ACC112 (cell line): ENCODE measurements at regions not wholly inside any gene's neighbourhood (a gene's known extent, or its start where the extent isn't known, plus 50 kb on each side); places are given as distances from the start of the nearest gene placed in this dataset.
"Not testable (repeated sequence)": the region's sequence is repeated elsewhere in the genome, so short reads cannot be mapped to it uniquely, and the experiment has no call there.

Experiments used
- H2AFZ ChIP-seq: fragments of 200-600 bp; sonication (generic); one replicate; pipeline ENCODE4 v1.6.0; 2017; ENCODE audit warnings: antibody characterized with exemption, low read length; ENCODE audit not compliant: unreplicated experiment
- H3K27ac ChIP-seq: fragments of 200-600 bp; sonication (generic); 2 replicates; pipeline ENCODE4 v1.5.1; 2014; ENCODE audit warnings: low read depth, mild to moderate bottlenecking, antibody characterized with exemption, low read length, moderate library complexity
- H3K27me3 ChIP-seq: fragments of 200-600 bp; sonication (generic); 2 replicates; pipeline ENCODE4 v1.6.1; 2014; ENCODE audit warnings: mild to moderate bottlenecking, antibody characterized with exemption, low read length, moderate library complexity, mixed read lengths; ENCODE audit not compliant: insufficient read depth
- H3K36me3 ChIP-seq: fragments of 200-600 bp; sonication (generic); 2 replicates; pipeline ENCODE4 v1.6.1; 2016; ENCODE audit warnings: mild to moderate bottlenecking, antibody characterized with exemption, low read length, moderate library complexity, mixed read lengths; ENCODE audit not compliant: insufficient read depth
- H3K4me1 ChIP-seq: fragments of 200-600 bp; sonication (generic); one replicate; pipeline ENCODE4 v1.6.1; 2016; ENCODE audit warnings: low read length, mixed read lengths; ENCODE audit not compliant: insufficient read depth, unreplicated experiment, control insufficient read depth
- H3K4me3 ChIP-seq: fragments of 200-600 bp; sonication (generic); 2 replicates; pipeline ENCODE4 v1.5.1; 2014; ENCODE audit warnings: mild to moderate bottlenecking, low read depth, low read length
- H3K79me2 ChIP-seq: fragments of 200-600 bp; sonication (generic); one replicate; pipeline ENCODE4 v1.6.0; 2016; ENCODE audit warnings: low read length; ENCODE audit not compliant: control insufficient read depth, unreplicated experiment, insufficient read depth

- not testable (repeated sequence) for H3K27me3 ChIP-seq, H3K79me2 ChIP-seq, H3K4me3 ChIP-seq, H3K4me1 ChIP-seq, H3K36me3 ChIP-seq, H2AFZ ChIP-seq, H3K27ac ChIP-seq
These were observed 194.6 kb downstream of the TMEM121 start for GRCh38 chr14:105720852-105721601.

- not testable (repeated sequence) for H3K79me2 ChIP-seq, H3K4me3 ChIP-seq
These were observed 195.2 kb downstream of the TMEM121 start for GRCh38 chr14:105721602-105721970.

GRCh38 chr14:105721996-105722709 lies 195.8 kb downstream of the TMEM121 start:
- not testable (repeated sequence) for H3K4me1 ChIP-seq, H3K36me3 ChIP-seq, H3K27me3 ChIP-seq, H3K27ac ChIP-seq, H3K4me3 ChIP-seq, H2AFZ ChIP-seq, H3K79me2 ChIP-seq

More at GRCh38 chr14:105721602-105721970, 195.2 kb downstream of the TMEM121 start:
- H3K4me1 ChIP-seq, H3K36me3 ChIP-seq, H3K27ac ChIP-seq, H3K27me3 ChIP-seq, H2AFZ ChIP-seq: not testable (repeated sequence)

GRCh38 chr14:105723271-105723670 lies 196.9 kb downstream of the TMEM121 start:
- not testable (repeated sequence) for H3K79me2 ChIP-seq, H3K4me1 ChIP-seq, H3K36me3 ChIP-seq, H3K27me3 ChIP-seq, H2AFZ ChIP-seq, H3K4me3 ChIP-seq, H3K27ac ChIP-seq

DNA sequence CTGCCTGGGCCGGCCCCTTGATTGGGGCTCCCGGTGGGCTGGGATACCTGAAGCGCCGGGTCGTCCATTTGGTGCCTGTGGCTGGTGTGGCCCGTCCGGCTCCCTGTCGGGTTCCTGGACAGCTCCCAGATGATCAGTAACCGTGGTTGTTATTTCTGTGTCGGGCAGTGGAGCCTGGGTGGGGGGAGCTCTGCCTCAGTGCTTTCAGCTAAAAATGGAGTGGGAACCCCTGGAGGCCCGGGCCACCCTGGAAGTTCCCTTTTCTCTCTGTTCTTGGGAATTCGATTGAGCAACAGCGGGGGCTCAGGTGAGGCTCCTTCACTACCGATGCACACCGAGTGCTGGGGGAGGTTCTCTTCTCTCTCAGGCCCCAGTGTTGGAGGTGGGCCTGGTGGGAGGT lies 197.4 kb downstream of the TMEM121 start:
- H3K27ac ChIP-seq, H3K4me3 ChIP-seq, H3K4me1 ChIP-seq, H3K79me2 ChIP-seq, H3K27me3 ChIP-seq, H2AFZ ChIP-seq, H3K36me3 ChIP-seq: not testable (repeated sequence)

DNA sequence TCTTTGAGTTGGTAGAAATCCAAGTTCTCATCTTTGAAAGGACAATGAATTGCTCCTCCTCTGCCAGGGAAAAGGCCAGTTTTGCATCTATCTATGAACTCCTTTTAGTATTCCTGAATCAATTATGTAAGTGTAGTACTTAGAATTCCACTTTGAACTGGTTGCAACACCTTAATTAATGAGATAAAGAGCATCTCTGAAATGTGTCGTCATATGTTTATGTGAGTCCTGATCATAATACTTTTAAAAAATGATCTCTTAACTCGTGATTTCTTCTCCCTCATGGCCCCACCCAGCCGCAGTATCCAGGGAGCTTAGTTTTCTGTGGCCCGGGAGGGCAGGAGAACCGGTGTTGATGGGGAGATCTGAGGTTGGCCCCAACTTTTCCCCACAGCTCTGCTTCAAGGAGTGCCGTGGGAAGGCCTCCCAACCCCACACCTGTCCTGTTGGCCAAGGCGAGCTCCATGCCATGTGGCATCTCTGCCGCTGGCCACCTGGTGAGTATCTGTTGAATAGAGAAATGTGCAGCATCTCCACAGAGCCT lies 203.5 kb downstream of the TMEM121 start:
- H3K4me3 ChIP-seq, H3K27me3 ChIP-seq, H3K4me1 ChIP-seq, H2AFZ ChIP-seq, H3K36me3 ChIP-seq, H3K79me2 ChIP-seq, H3K27ac ChIP-seq: not testable (repeated sequence)

- not testable (repeated sequence) for H3K4me1 ChIP-seq, H3K79me2 ChIP-seq, H3K4me3 ChIP-seq, H3K27ac ChIP-seq, H3K36me3 ChIP-seq, H2AFZ ChIP-seq, H3K27me3 ChIP-seq
These were observed 204.3 kb downstream of the TMEM121 start for GRCh38 chr14:105730731-105731130.

DNA sequence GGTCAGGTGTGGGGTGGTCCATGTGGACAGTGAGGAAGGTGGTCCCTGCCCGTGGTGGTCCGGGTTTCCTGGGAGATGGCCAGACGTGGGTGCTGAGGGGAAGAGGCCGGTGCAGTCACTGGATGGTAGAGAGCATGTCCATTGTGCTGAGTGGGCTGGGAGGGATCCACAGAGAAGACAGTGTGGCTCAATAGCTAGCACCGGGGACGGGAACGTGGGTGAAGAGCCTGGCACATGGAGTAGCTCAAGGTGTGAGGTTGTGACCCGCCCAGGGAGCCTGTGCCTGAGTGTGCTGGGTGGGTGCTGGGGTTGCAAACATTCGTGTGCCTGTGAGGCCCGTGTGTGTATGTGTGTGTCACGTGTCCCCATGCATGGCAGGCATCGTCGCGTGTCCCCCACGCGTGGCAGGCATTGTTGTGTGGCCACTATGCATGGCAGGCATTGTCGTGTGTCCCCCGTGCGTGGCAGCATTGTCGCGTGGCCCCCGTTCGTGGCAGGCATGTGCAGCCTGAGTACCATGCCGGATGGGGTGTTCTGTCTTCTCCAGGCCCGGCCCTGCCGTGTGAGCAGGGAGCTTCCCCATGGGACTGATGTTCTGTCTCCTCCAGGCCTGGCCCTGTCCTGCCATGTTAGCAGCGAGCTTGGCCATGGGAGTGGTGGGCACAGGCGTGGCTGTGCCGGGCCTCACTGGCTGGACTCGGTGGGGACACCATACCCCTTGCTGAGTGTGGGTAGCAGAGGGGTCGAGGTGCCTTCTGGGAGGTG lies 205.0 kb downstream of the TMEM121 start:
- H2AFZ ChIP-seq, H3K27ac ChIP-seq, H3K4me3 ChIP-seq, H3K27me3 ChIP-seq, H3K36me3 ChIP-seq, H3K4me1 ChIP-seq, H3K79me2 ChIP-seq: not testable (repeated sequence)

DNA sequence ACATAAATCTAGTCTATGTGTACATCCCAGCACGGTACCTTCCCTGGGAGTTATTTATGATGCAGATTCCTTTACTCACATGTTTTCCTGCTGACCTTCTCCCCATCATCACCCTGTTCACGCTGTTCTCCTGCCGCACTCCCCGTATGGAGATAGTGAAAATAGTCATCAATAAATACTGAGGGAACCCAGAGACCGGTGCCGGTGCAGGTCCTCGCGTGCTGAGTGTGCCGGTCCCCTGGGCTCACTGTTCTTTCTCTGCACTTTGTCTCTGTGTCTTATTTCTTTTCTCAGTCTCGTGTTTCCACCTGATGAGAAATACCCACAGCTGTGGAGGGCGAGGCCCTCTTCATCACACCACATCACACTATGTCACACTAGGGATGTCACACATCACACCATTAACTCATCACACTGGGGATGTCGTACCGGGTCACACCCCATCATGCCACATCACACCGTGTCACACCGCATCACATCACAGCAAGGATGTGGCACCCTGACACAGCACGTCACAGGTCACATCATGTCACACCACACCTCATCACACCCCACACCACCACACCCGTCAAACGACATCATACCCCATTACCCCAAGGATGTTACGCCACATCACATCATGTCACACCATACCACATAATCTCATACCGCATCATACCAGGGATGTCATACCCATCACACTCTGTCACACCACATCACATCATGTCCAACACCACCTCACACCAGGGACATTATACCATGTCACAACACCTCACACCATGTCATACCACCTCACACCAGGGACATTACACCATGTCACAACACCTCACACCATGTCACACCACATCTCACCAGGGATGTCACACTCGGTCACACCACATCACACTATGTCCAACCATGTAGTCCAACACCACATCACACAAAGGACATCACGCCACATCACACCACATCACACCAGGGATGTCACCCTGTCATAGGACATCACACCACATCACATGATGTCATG lies 207.0 kb downstream of the TMEM121 start:
- Histone ChIP-seq H2AFZ (no peak overlapping the region), H3K4me3 (no peak overlapping the region), H3K27ac (no peak overlapping the region), H3K27me3 (no peaks in the 10 kb centered on the region), H3K36me3 (no peaks in the 10 kb centered on the region), H3K4me1 (no peaks in the 10 kb centered on the region), H3K79me2 (no peaks in the 10 kb centered on the region)

GRCh38 chr14:105734241-105734640 lies 207.9 kb downstream of the TMEM121 start:
- not testable (repeated sequence) for H3K27ac ChIP-seq, H3K79me2 ChIP-seq, H3K27me3 ChIP-seq, H3K36me3 ChIP-seq, H3K4me3 ChIP-seq, H3K4me1 ChIP-seq, H2AFZ ChIP-seq
